ENCODE measurements at regions not wholly inside any gene's neighbourhood (a gene's known extent, or its start where the extent isn't known, plus 50 kb on each side); places are given as distances from the start of the nearest gene placed in this dataset.

GRCh38 chr11:120057595-120058581, 80.0 kb downstream of the TRIM29 start:
- Histone ChIP-seq H3K27me3 (no peaks in the 10 kb centered on the region), H3K9me2 (replicated peaks; ENCODE audit: insufficient read depth) (no peaks in the 10 kb centered on the region), H3K4me2 (no peak overlapping the region), H3K79me2 (no peaks in the 10 kb centered on the region), H3K27ac (no peak overlapping the region), H3K36me3 (replicated peaks; ENCODE audit: insufficient read depth, low read depth) (no peaks in the 10 kb centered on the region), H3K4me1 (ENCODE audit: insufficient read depth) (peaks cover 9% of the 10 kb centered on the region), H2AFZ (no peak overlapping the region), H4K20me1 (ENCODE audit: insufficient read depth, poor library complexity, severe bottlenecking) (no peaks in the 10 kb centered on the region), H3K9me3 (ENCODE audit: low read depth) (no peaks in the 10 kb centered on the region), H3K4me3 (no peak overlapping the region)
- WGBS (ENCODE audit: low lambda C conversion rate, missing lambda C conversion rate), result 58% methylated on average over 17 of the region's 18 CpGs
- peak; percentile 83 for DNase-seq (ENCODE audit: low spot score)
- TF ChIP-seq CTCF (IDR thresholded peaks at IDR 0.05; ENCODE audit: poor library complexity) (no peak), EZH2 (IDR thresholded peaks at IDR 0.05; ENCODE audit: borderline replicate concordance) (no peak)

- no peak for DNase-seq (ENCODE audit: low spot score)
These were observed 80.9 kb downstream of the TRIM29 start for GRCh38 chr11:120057028-120057330.

GRCh38 chr11:120056301-120057027, 81.4 kb downstream of the TRIM29 start:
- peaks cover 5% of the 10 kb centered on the region for H3K4me1 ChIP-seq (ENCODE audit: insufficient read depth)
- no peaks in the 10 kb centered on the region for H3K9me3 ChIP-seq (ENCODE audit: low read depth)
- H2AFZ ChIP-seq, result no peak overlapping the region
- no peaks in the 10 kb centered on the region for H3K27me3 ChIP-seq
- DNase-seq (ENCODE audit: low spot score), result no peak
- no peaks in the 10 kb centered on the region for H3K9me2 ChIP-seq (replicated peaks; ENCODE audit: insufficient read depth)
- no peaks in the 10 kb centered on the region for H3K36me3 ChIP-seq (replicated peaks; ENCODE audit: insufficient read depth, low read depth)
- WGBS (ENCODE audit: low lambda C conversion rate, missing lambda C conversion rate), result 94% methylated on average over 10 of the region's 10 CpGs
- TF ChIP-seq EZH2 (IDR thresholded peaks at IDR 0.05; ENCODE audit: borderline replicate concordance) (no peak), CTCF (IDR thresholded peaks at IDR 0.05; ENCODE audit: poor library complexity) (no peak), EZH2phosphoT487 (IDR thresholded peaks at IDR 0.05; ENCODE audit: low read depth, severe bottlenecking, unreplicated experiment) (no peak)
- no peaks in the 10 kb centered on the region for H4K20me1 ChIP-seq (ENCODE audit: insufficient read depth, poor library complexity, severe bottlenecking)
- no peak overlapping the region for H3K4me2 ChIP-seq
- H3K79me2 ChIP-seq, result no peaks in the 10 kb centered on the region
- H3K27ac ChIP-seq, result peak overlapping the region; percentile 17
- H3K4me3 ChIP-seq, result no peak overlapping the region

More at GRCh38 chr11:120057028-120057330, 80.9 kb downstream of the TRIM29 start:
- Histone ChIP-seq H3K4me3 (no peak overlapping the region), H3K27ac (no peak overlapping the region), H2AFZ (no peak overlapping the region), H3K9me3 (ENCODE audit: low read depth) (no peaks in the 10 kb centered on the region), H3K4me2 (no peak overlapping the region), H3K9me2 (replicated peaks; ENCODE audit: insufficient read depth) (no peaks in the 10 kb centered on the region), H3K79me2 (no peaks in the 10 kb centered on the region), H3K27me3 (no peaks in the 10 kb centered on the region), H3K4me1 (ENCODE audit: insufficient read depth) (peaks cover 7% of the 10 kb centered on the region), H3K36me3 (replicated peaks; ENCODE audit: insufficient read depth, low read depth) (no peaks in the 10 kb centered on the region), H4K20me1 (ENCODE audit: insufficient read depth, poor library complexity, severe bottlenecking) (no peaks in the 10 kb centered on the region)
- TF ChIP-seq EZH2phosphoT487 (IDR thresholded peaks at IDR 0.05; ENCODE audit: low read depth, severe bottlenecking, unreplicated experiment), result no peak
- WGBS (ENCODE audit: low lambda C conversion rate, missing lambda C conversion rate), result 79% methylated on average over 4 of the region's 4 CpGs

- Histone ChIP-seq H2AFZ (no peak overlapping the region), H3K4me1 (ENCODE audit: insufficient read depth) (peaks cover 5% of the 10 kb centered on the region), H4K20me1 (ENCODE audit: insufficient read depth, poor library complexity, severe bottlenecking) (no peaks in the 10 kb centered on the region), H3K27ac (peak overlapping the region; percentile 47), H3K27me3 (no peaks in the 10 kb centered on the region), H3K4me3 (no peak overlapping the region), H3K9me3 (ENCODE audit: low read depth) (no peaks in the 10 kb centered on the region), H3K79me2 (no peaks in the 10 kb centered on the region), H3K36me3 (replicated peaks; ENCODE audit: insufficient read depth, low read depth) (no peaks in the 10 kb centered on the region), H3K4me2 (no peak overlapping the region), H3K9me2 (replicated peaks; ENCODE audit: insufficient read depth) (no peaks in the 10 kb centered on the region)
- DNase-seq (ENCODE audit: low spot score), result no peak
- TF ChIP-seq EZH2 (IDR thresholded peaks at IDR 0.05; ENCODE audit: borderline replicate concordance) (no peak), EZH2phosphoT487 (IDR thresholded peaks at IDR 0.05; ENCODE audit: low read depth, severe bottlenecking, unreplicated experiment) (no peak), CTCF (IDR thresholded peaks at IDR 0.05; ENCODE audit: poor library complexity) (no peak)
These were observed 82.3 kb downstream of the TRIM29 start for GRCh38 chr11:120055646-120056045.

All from hepatocyte (in vitro differentiated cells).